ENCODE measurements at regions not wholly inside any gene's neighbourhood (a gene's known extent, or its start where the extent isn't known, plus 50 kb on each side); places are given as distances from the start of the nearest gene placed in this dataset.
A peak's percentile ranks its signal among the peaks of the same experiment; 100 is the strongest.
"Not testable (repeated sequence)": the region's sequence is repeated elsewhere in the genome, so short reads cannot be mapped to it uniquely, and the experiment has no call there.

DNA sequence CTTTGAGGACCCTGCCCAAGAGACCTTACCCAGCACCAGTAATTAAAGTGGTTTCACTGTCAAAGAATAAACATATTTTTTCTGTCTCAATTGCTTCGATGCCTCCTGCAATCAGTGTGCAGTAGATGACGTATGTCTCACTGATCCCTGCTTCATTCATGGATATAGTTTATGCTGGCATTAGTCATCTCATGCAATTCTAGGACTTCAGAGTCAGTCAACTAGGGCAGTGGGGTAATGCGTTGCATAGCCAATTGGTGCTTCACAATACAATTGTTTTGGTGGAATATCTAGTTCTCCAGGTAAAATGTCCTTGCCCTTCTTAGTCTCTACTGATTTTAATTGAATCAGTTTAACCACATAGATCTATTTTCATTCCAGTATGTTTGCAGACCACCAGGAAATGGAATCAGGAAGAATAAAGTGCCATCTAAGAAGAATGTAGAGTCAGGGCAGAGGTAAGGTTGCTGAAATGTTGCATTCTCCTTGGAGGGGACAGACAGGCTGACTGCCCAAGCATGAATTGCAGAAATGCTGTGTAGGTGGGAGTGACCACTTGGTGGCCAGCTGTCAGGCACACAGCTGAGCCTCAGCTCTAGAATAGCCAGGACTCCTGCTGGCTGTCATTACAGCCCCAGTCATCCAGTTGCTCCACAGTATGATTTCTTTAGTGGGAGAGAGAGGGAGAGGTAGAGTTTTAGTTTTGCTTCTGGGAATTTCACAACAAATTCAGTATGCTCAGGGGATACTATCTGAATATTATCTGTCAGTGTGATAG, 73.5 kb upstream of the MEGF10 start:
- DNase-seq, result no peak

DNA sequence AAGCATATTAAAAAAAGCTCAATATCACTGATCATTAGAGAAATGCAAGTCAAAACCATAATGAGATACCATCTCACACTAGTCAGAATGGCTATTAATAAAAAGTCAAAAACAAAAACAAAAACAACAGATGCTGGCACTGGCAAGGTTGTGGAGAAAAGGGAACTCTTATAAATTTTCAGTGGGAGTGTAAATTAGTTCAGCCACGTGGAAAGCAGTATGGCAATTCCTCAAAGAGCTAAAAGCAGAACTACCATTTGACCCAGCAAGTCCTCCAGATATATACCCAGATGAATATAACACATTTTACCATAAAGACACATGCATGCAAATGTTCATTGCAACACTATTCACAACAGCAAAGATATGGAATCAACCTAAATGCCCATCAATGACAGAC, 68.7 kb upstream of the MEGF10 start:
- not testable (repeated sequence) for DNase-seq

DNA sequence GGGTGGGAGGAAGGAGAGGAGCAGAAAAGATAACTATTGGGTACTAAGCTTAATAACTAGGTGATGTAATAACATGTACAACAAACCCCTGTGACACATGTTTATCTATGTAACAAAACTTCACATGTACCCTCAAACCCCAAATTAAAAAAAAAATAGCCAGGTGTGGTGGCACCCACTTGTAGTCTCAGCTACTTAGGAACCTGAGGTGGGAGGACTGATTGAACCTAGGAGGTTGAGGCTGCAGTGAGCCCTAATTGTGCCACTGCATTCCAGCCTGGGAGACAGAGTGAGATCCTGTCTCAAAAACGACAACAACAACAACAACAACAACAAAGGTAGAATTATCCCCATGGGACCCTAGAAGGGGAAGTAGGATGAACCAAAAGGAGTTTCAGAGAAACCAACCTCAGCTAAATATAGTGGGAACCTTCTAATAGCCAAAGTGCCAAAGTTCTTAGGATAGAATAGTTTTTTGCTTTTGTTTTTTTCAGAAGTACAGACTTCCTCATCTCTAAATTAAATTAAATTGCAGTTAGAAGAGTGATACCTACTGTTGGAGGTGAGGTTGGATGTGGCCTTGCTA, 67.9 kb upstream of the MEGF10 start:
- not testable (repeated sequence) for DNase-seq

DNA sequence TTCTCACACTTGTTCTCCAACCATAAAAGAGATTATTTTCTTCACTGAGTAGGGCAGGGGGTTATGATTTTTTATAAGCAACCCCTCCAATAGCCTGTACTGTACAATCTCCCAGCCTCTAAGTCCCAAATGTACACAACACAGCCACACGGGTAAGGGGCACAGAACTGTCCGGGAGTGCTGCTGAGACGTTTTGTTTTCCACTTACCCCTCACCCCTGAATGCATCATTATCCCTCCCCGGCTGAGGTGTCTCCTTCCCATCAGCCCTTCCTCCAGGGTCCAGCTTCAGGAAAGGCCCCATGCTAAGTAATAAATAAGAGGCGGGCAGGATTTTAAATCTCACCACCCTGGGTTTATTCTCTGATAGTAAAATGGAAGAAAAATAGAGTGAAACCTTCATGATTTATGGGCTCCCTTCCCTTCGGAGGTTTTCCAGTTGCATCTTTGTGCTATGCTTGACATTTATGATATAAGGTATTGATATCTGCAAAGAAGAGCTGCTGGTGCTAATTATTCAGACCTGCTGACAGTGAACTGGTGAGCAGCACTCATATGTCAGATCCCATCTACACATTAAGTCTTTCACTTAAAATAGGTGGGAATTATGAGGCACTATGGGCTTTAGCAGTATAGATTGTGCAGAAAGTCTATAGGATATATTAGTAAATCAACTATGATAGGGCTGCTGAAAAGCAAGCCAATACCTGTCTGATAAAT, 67.2 kb upstream of the MEGF10 start:
- no peak for DNase-seq

DNA sequence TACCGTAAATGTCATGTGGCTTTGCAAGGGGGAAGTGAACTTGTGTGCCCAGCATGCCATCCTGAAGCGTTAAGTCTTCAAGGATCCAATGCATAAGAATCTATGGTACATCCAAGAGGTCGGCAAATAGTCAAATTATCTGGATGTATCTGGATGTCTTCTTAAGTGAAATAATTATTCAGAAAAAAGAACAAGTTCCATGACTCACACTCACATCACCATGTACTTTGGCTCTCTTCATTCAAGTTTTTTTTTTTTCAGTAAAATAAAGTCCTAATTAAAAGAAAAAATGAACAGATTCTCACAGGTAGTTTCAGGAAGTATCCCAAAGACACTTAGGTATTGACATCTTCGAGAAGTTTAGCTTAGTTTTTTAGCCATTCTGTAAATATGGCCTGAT, 62.7 kb upstream of the MEGF10 start:
- DNase-seq, result no peak

DNA sequence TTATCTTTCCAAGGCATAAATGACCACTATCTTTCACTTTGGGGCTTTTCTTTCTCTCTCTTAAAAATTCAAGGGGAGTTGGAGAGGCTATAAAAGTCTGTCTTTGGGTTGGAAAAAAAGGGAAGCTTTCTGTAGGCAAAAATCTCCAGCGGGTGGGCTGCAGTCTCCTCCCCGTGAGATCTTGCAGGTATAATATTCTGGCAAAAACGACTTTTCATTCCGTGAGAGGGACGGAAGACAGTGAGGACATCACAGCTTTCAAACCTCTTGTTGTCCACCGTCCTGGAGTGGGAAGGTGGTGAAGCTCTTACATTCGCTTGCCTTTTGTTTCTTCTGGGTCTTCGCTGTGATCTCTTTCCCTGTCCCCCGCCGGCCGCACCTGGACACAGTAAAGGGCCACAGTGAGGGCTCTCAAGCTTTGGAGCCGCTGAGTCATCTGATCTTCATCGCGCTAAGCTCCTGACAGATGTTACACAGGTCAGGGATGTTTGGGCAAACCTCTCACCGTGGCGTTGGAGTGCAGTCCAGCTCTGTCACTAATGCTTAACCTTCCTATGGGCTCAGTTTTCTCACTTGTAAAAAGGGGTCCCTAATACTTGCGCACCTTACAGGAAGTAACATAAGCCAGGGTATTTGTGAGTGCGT, 61.9 kb upstream of the MEGF10 start:
- DNase-seq, result no peak

DNA sequence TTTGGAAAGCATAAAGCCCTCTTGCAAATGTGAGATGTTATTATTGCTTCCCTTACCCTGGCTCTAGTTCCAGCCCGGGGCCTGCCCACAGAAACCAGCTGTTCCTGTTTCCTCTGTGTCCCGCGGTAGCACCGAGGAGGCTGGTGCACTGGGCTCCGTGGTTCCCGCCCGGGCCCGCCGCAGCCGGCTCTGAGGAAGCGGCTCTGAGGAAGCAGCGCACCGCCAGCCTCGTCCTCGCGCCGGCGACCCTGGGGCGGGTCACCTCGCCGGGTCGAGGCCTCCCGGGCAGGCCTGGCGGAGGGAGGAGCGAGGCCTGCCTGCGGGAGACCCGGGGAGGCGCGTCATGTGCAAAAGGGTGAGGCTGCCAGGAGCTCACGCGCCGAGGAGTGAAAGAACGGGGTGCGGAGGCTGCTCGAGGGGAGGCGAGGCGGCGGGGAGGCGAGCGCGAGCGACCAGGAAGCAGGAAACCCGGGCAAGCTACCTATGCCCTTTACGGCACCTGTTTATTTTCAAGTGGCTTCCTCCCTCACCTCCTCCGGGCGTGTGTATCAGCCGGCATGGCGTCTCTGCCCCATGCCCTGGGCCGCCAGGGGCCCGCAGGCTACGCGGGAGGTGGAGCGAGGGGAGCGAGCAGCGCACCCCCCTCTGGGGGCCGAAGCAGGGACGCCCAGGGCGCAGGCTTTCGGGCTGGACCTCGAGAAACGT, 61.3 kb upstream of the MEGF10 start:
- peak in 1 of 2 experiments; percentile 10 for DNase-seq

DNA sequence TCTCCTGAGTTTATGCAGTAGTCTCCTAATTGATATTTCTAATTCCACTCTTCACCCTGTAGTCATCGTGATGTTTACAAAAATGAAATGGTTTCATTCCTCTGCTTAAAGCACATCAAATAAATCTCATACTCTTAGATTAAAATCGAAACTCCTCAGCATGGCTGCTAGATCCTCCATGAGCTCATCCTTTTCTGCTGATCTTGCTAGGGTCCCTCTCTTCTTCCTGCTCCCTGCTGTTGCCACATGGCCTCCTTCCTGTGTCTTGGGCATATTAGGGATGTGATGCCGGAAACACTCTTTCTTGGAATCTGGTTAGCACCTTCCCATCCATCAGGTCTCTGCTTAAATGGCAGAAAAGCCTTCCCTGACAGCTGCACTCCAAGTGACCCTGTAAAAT, 59.5 kb upstream of the MEGF10 start:
- DNase-seq, result no peak

DNA sequence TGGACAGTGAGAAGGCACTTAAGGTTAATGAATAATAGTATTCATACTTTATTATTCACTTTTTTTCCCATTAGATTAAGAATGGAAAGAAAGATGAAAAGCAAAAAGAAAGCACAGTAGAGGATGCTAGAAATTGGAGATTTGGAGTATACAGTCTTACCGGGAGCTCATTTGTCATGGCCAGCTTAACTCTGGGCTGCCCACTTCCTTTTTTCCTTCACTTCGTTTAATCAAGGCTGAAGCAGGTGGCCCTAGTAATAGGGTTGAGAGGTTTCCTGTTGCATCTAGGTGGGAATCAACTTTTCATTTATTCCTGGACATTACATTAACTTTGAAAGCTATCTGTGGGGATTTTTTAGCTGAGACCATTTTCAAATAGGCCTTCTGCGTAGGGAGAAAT, 57.0 kb upstream of the MEGF10 start:
- DNase-seq, result no peak

DNA sequence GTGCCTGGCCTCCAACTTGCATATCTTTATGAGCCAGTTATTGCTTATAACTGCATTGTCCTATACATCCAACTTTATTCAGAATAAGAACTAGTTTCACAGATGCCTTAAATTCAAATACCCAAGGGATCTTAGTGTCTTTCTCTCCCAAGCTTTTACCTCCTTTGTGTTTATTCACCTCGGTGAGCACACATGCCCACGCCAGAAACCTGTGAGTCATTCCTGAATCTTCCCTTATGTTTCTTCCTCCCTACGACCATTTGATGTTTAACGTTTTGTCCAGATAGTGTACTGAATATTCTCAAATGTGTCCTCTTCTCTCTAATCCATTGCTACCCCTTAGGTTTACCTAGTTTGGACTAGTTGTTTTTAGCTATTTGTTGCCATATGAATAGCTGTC, 55.5 kb upstream of the MEGF10 start:
- DNase-seq, result no peak

DNA sequence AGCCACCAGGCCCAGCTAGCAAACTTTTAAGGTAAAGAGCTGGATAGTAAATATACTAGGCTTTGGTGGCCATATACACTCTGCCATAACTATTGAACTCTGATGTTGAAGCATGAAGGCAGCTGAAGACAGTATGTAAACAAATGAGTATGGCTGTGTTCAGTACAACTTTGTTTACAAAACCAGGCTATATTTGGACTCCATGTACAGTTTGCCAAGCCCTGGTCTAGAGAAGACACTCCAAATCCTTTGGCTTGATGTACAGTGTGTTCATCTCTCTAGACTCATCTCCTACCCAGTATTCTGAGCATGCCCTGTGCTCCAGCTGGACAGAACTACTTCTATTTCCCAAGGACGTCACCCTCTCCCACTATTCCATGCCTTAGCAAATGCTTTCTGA, 54.3 kb upstream of the MEGF10 start:
- DNase-seq, result no peak

Measured in NCI-H1930 (cell line).